Esophagus muscularis mucosa (tissue), 4 donors: ENCODE measurements at regions not wholly inside any gene's neighbourhood (a gene's known extent, or its start where the extent isn't known, plus 50 kb on each side); places are given as distances from the start of the nearest gene placed in this dataset.

Experiments used
- DNase-seq: peaks from one replicate; pipeline ENCODE4 v3.0.0-alpha.2; 2017; ENCODE audit errors: extremely low spot score
- H3K27ac ChIP-seq, 4 donors: fragments of 200-600 bp; sonication (generic); replicated peaks in 1 of 4; 1 replicate in 3 of 4; 2 replicates in 1 of 4; pipeline ENCODE4 v1.5.1; 2016 to 2019; ENCODE audit warnings: mild to moderate bottlenecking in 1 of 4
- H3K27me3 ChIP-seq, 4 donors: fragments of 200-600 bp; sonication (generic); one replicate each; pipeline versions ENCODE4 v1.5.1 to v1.6.0; 2016 to 2019
- H3K36me3 ChIP-seq, 4 donors: fragments of 200-600 bp; sonication (generic); one replicate each; pipeline ENCODE4 v1.5.1; 2016 to 2019
- H3K4me1 ChIP-seq, 4 donors: fragments of 200-600 bp; sonication (generic); one replicate each; pipeline ENCODE4 v1.5.1; 2016 to 2019
- H3K4me3 ChIP-seq, 4 donors: fragments of 200-600 bp; sonication (generic); 1 replicate in 2 of 4; 2 replicates in 2 of 4; pipeline ENCODE4 v1.5.1; 2016 to 2019; ENCODE audit warnings: mild to moderate bottlenecking in 4 of 4, moderate library complexity in 1 of 4
- H3K9me3 ChIP-seq, 4 donors: fragments of 200-600 bp; sonication (generic); 1 replicate in 3 of 4; 2 replicates in 1 of 4; pipeline ENCODE4 v1.5.1; 2016 to 2019
- CTCF ChIP-seq, 3 experiments: fragments of 200-600 bp in 2 of 3; fragments of 450-650 bp in 1 of 3; sonication (generic) in 2 of 3; IDR thresholded peaks; one replicate each; pipeline ENCODE4 v1.5.1; 2017 to 2019; ENCODE audit warnings: antibody characterized with exemption in 3 of 3, mild to moderate bottlenecking in 2 of 3, moderate library complexity in 1 of 3
- EP300 ChIP-seq: sonication (generic); formaldehyde crosslinking; IDR thresholded peaks from one replicate; pipeline ENCODE4 v1.6.1; 2017; ENCODE audit warnings: antibody characterized with exemption
- POLR2A ChIP-seq: fragments of 450-650 bp; IDR thresholded peaks from one replicate; pipeline ENCODE4 v1.6.1; 2017; ENCODE audit warnings: antibody characterized with exemption, moderate library complexity, mild to moderate bottlenecking, low read depth
- POLR2AphosphoS5 ChIP-seq, 2 donors: sonication (generic); formaldehyde crosslinking; IDR thresholded peaks; one replicate each; pipeline ENCODE4 v1.6.1; 2017; ENCODE audit warnings: antibody characterized with exemption in 2 of 2
- WGBS: methylation state at CpG from one replicate; pipeline ENCODE4 v1.1.5; 2018; 5-methylcytosine and 5-hydroxymethylcytosine counted together
- intact Hi-C: fragments of 100-400 bp; cut with DNase I; formaldehyde crosslinking; loops from one replicate; pipeline ENCODE4 v1.15.1; 2023

- no peak for TF ChIP-seq POLR2A
- no peak for TF ChIP-seq POLR2AphosphoS5 (IDR thresholded peaks at IDR 0.05)
- no peak for TF ChIP-seq CTCF (IDR thresholded peaks at IDR 0.05)
- no peak for TF ChIP-seq EP300
- Histone ChIP-seq H3K9me3 (no peaks in the 10 kb centered on the region), H3K4me1 (peaks cover 0 to under 1% (median 0%) of the 10 kb centered on the region in 4 donors), H3K4me3 (no peak overlapping the region), H3K27me3 (no peaks in the 10 kb centered on the region), H3K27ac (no peak overlapping the region), H3K36me3 (no peaks in the 10 kb centered on the region)
- WGBS, result 87% methylated on average over 4 of the region's 4 CpGs
- intact Hi-C loops, result no loop called here
- DNase-seq, result no peak
Observed at GRCh38 chr6:142562865-142563264, 261.1 kb downstream of the ADGRG6 start.

- Histone ChIP-seq H3K27me3 (no peaks in the 10 kb centered on the region), H3K27ac (no peak overlapping the region), H3K4me3 (no peak overlapping the region), H3K36me3 (no peaks in the 10 kb centered on the region), H3K9me3 (no peaks in the 10 kb centered on the region), H3K4me1 (peaks cover 4 to 19% (median 15%) of the 10 kb centered on the region in 4 donors)
- WGBS, result 70% methylated on average over 10 of the region's 10 CpGs
- TF ChIP-seq CTCF (IDR thresholded peaks at IDR 0.05), result peak; percentile 57 to 89 (median 64)
- TF ChIP-seq POLR2A, result no peak
- TF ChIP-seq POLR2AphosphoS5 (IDR thresholded peaks at IDR 0.05), result no peak
- no peak for TF ChIP-seq EP300
- DNase-seq, result no peak
- intact Hi-C loops, result no loop called here
Observed at GRCh38 chr6:142566628-142567396, 265.0 kb downstream of the ADGRG6 start.

GRCh38 chr6:142567461-142567860, 265.7 kb downstream of the ADGRG6 start:
- TF ChIP-seq POLR2A, result no peak
- TF ChIP-seq CTCF (IDR thresholded peaks at IDR 0.05), result no peak
- TF ChIP-seq EP300, result no peak
- no peak for TF ChIP-seq POLR2AphosphoS5 (IDR thresholded peaks at IDR 0.05)
- Histone ChIP-seq H3K36me3 (no peaks in the 10 kb centered on the region), H3K4me3 (no peak overlapping the region), H3K27me3 (no peaks in the 10 kb centered on the region), H3K27ac (no peak overlapping the region), H3K9me3 (no peaks in the 10 kb centered on the region), H3K4me1 (peaks cover 4 to 19% (median 15%) of the 10 kb centered on the region in 4 donors)
- no peak for DNase-seq
- intact Hi-C loops, result no loop called here
- 71% methylated on average over 3 of the region's 3 CpGs for WGBS

- Histone ChIP-seq H3K27ac (no peak overlapping the region), H3K4me3 (no peak overlapping the region), H3K27me3 (no peaks in the 10 kb centered on the region), H3K36me3 (no peaks in the 10 kb centered on the region), H3K9me3 (no peaks in the 10 kb centered on the region), H3K4me1 (peaks cover 4 to 19% (median 15%) of the 10 kb centered on the region in 4 donors)
- TF ChIP-seq CTCF (IDR thresholded peaks at IDR 0.05) (no peak), POLR2A (no peak), EP300 (no peak), POLR2AphosphoS5 (IDR thresholded peaks at IDR 0.05) (no peak)
- no peak for DNase-seq
- 30% methylated on average over 1 of the region's 1 CpG for WGBS
- intact Hi-C loops, result no loop called here
Observed at GRCh38 chr6:142568857-142569597, 267.2 kb downstream of the ADGRG6 start.
